ENCODE measurements at regions not wholly inside any gene's neighbourhood (a gene's known extent, or its start where the extent isn't known, plus 50 kb on each side); places are given as distances from the start of the nearest gene placed in this dataset.
A peak's percentile ranks its signal among the peaks of the same experiment; 100 is the strongest.

DNA sequence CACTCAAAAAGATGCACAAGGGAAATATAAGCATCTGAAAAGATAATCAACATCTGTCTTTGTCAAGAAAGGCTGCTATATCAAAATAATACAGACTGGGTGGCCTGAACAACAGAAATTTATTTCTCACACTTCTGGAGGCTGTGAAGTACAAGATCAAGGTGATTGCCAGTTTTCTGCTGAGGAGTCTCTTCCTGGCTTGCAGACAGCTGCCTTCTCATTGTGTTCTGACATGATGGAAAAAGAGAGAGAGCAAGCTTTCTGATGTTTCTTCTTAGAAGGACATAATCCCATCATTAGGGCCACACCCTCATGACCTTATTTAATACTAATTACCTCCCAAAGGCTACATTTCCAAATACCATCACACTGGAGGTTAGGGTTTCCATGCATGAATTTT, 1573.3 kb downstream of the SI start:
- TF ChIP-seq NFIC (IDR thresholded peaks at IDR 0.05) (no peak), TAF1 (IDR thresholded peaks at IDR 0.05; ENCODE audit: low read depth) (no peak), YY1 (IDR thresholded peaks at IDR 0.05; ENCODE audit: low read depth) (no peak), RAD21 (IDR thresholded peaks at IDR 0.05; ENCODE audit: low read depth) (no peak), CREB1 (IDR thresholded peaks at IDR 0.05; ENCODE audit: low read depth) (no peak), CEBPB (IDR thresholded peaks at IDR 0.05) (no peak), TCF12 (IDR thresholded peaks at IDR 0.05; ENCODE audit: low read depth) (no peak), ZBTB7A (IDR thresholded peaks at IDR 0.05; ENCODE audit: low read depth) (no peak), TEAD4 (IDR thresholded peaks at IDR 0.05) (no peak)

DNA sequence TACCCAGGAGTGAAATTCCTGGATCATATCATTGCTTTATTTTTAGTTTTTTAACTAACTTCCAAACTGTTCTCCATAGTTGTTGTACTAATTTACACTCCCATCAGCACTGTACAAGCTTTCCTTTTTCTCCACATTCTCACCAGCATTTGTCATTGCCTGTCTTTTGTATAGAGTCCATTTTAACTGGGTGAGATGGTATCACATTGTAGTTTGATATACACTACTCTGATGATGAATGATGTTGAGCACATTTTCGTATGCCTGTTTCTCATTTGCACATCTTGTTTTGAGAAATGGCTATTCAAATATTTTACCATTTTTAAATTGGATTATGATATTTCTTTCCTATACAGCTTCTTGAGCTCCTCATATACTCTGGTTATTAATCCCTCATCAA, 1586.6 kb downstream of the SI start:
- TF ChIP-seq NFIC (IDR thresholded peaks at IDR 0.05) (no peak), TAF1 (IDR thresholded peaks at IDR 0.05; ENCODE audit: low read depth) (no peak), RAD21 (IDR thresholded peaks at IDR 0.05; ENCODE audit: low read depth) (no peak), CREB1 (IDR thresholded peaks at IDR 0.05; ENCODE audit: low read depth) (no peak), EGR1 (IDR thresholded peaks at IDR 0.05) (no peak), MAX (IDR thresholded peaks at IDR 0.05) (no peak), TCF12 (IDR thresholded peaks at IDR 0.05; ENCODE audit: low read depth) (no peak), ZBTB7A (IDR thresholded peaks at IDR 0.05; ENCODE audit: low read depth) (no peak)

DNA sequence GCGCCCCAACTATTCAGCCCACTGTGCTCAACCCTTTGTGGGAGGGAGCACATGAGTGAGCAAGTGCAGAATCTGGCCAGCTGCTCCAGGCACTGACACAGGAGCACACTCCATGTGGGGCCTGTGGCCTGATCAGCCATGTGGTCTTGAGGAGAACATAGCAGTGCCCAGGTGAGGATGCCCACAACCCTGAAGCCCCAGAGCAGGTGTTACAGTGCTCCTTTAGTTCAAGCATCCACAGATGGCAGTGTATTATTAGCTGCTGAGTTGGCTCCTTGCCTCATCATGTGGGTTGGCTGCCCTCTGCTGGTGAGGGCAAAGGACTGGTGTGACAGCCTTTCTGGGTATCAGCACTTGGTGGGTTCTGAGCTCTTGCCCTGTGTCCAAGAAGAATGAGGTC, 1588.2 kb downstream of the SI start:
- TF ChIP-seq USF1 (IDR thresholded peaks at IDR 0.05) (no peak), RAD21 (IDR thresholded peaks at IDR 0.05; ENCODE audit: low read depth) (peak; percentile 92)

- no peak for TF ChIP-seq TCF12 (IDR thresholded peaks at IDR 0.05; ENCODE audit: low read depth)
- TF ChIP-seq MAX (IDR thresholded peaks at IDR 0.05): no peak
- TF ChIP-seq EP300 (IDR thresholded peaks at IDR 0.05; ENCODE audit: borderline replicate concordance): no peak
- no peak for TF ChIP-seq USF1 (IDR thresholded peaks at IDR 0.05)
- TF ChIP-seq CREB1 (IDR thresholded peaks at IDR 0.05; ENCODE audit: low read depth): no peak
- TF ChIP-seq ZBTB7A (IDR thresholded peaks at IDR 0.05; ENCODE audit: low read depth): no peak
- no peak for TF ChIP-seq NFIC (IDR thresholded peaks at IDR 0.05)
- TF ChIP-seq YY1 (IDR thresholded peaks at IDR 0.05; ENCODE audit: low read depth): no peak
- no peak for TF ChIP-seq TAF1 (IDR thresholded peaks at IDR 0.05; ENCODE audit: low read depth)
- no peak for TF ChIP-seq EGR1 (IDR thresholded peaks at IDR 0.05)
- TF ChIP-seq RAD21 (IDR thresholded peaks at IDR 0.05; ENCODE audit: low read depth): no peak
- TF ChIP-seq, protein P1, sequence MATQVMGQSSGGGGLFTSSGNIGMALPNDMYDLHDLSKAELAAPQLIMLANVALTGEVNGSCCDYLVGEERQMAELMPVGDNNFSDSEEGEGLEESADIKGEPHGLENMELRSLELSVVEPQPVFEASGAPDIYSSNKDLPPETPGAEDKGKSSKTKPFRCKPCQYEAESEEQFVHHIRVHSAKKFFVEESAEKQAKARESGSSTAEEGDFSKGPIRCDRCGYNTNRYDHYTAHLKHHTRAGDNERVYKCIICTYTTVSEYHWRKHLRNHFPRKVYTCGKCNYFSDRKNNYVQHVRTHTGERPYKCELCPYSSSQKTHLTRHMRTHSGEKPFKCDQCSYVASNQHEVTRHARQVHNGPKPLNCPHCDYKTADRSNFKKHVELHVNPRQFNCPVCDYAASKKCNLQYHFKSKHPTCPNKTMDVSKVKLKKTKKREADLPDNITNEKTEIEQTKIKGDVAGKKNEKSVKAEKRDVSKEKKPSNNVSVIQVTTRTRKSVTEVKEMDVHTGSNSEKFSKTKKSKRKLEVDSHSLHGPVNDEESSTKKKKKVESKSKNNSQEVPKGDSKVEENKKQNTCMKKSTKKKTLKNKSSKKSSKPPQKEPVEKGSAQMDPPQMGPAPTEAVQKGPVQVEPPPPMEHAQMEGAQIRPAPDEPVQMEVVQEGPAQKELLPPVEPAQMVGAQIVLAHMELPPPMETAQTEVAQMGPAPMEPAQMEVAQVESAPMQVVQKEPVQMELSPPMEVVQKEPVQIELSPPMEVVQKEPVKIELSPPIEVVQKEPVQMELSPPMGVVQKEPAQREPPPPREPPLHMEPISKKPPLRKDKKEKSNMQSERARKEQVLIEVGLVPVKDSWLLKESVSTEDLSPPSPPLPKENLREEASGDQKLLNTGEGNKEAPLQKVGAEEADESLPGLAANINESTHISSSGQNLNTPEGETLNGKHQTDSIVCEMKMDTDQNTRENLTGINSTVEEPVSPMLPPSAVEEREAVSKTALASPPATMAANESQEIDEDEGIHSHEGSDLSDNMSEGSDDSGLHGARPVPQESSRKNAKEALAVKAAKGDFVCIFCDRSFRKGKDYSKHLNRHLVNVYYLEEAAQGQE (IDR thresholded peaks at IDR 0.05; ENCODE audit: low read depth): no peak
- no peak for TF ChIP-seq TEAD4 (IDR thresholded peaks at IDR 0.05)
- no peak for TF ChIP-seq CEBPB (IDR thresholded peaks at IDR 0.05)
- TF ChIP-seq FOXM1 (IDR thresholded peaks at IDR 0.05; ENCODE audit: borderline replicate concordance, low read depth): no peak
Observed at GRCh38 chr3:163482695-163483094, 1595.6 kb downstream of the SI start.

- TF ChIP-seq YY1 (IDR thresholded peaks at IDR 0.05; ENCODE audit: low read depth): no peak
- TF ChIP-seq CREB1 (IDR thresholded peaks at IDR 0.05; ENCODE audit: low read depth): no peak
- no peak for TF ChIP-seq EGR1 (IDR thresholded peaks at IDR 0.05)
- TF ChIP-seq TEAD4 (IDR thresholded peaks at IDR 0.05): no peak
- TF ChIP-seq USF1 (IDR thresholded peaks at IDR 0.05): no peak
- TF ChIP-seq FOXM1 (IDR thresholded peaks at IDR 0.05; ENCODE audit: borderline replicate concordance, low read depth): no peak
- no peak for TF ChIP-seq TCF12 (IDR thresholded peaks at IDR 0.05; ENCODE audit: low read depth)
- no peak for TF ChIP-seq TAF1 (IDR thresholded peaks at IDR 0.05; ENCODE audit: low read depth)
- TF ChIP-seq, protein P1 (IDR thresholded peaks at IDR 0.05; ENCODE audit: low read depth): no peak
- TF ChIP-seq ZBTB7A (IDR thresholded peaks at IDR 0.05; ENCODE audit: low read depth): no peak
- no peak for TF ChIP-seq CEBPB (IDR thresholded peaks at IDR 0.05)
- no peak for TF ChIP-seq RAD21 (IDR thresholded peaks at IDR 0.05; ENCODE audit: low read depth)
- TF ChIP-seq NFIC (IDR thresholded peaks at IDR 0.05): no peak
- TF ChIP-seq EP300 (IDR thresholded peaks at IDR 0.05; ENCODE audit: borderline replicate concordance): no peak
- TF ChIP-seq MAX (IDR thresholded peaks at IDR 0.05): no peak
Observed at GRCh38 chr3:163481738-163482137, 1596.6 kb downstream of the SI start.
